ENCODE measurements at regions not wholly inside any gene's neighbourhood (a gene's known extent, or its start where the extent isn't known, plus 50 kb on each side); places are given as distances from the start of the nearest gene placed in this dataset.

DNA sequence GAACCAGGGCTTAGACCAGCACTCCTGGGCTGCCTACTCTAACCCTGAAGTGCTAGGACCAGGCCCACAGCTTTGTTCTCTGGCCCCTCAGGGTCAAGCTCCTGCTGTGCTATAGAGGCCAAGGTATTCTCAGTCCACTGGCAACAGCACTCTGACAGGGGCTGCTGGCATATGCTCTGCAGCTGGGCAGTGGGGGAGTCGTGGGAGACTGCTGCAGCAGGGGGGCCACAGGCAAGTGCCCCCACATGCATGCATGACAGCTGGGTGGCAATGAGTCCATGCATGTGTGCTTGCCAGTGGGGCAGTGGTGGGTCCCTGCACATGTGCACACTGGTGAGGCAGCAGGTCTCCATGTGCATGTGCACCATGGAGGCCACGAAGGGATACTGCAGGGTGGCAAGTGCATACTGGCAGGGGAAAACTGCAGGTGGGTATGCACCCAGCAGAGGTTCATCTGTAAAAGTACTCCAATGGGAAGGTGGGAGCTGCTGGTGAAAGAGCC lies 364.9 kb upstream of the IRAK1BP1 start:
- ATAC-seq = no peak
- 60 to 69% methylated on average over 2 of the region's 2 CpGs for WGBS, 2 donors

DNA sequence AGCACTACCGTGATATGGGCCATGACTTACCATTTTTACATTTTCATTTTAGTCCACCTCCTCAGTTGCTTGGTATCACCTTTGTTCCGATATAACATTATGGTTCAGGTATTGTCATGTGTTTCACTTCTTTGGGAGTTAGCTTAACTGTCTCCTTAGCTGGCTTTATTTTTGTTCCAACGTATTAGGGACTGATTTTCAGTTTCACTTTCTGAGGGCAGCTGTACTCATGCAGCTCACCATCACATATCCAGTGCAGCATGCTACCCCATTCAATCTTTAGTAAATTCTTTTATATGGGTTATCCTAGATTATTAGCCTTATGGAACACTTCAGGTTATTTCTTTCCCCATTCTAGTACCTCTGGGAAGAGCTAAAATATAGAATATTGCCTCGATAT lies 362.2 kb upstream of the IRAK1BP1 start:
- WGBS, 2 donors = 76 to 77% methylated on average over 4 of the region's 4 CpGs
- no peak for ATAC-seq
- intact Hi-C loops (cut with DNase I) = no loop called here

More for the DNA sequence above, 364.9 kb upstream of the IRAK1BP1 start:
- TF ChIP-seq, protein P1, sequence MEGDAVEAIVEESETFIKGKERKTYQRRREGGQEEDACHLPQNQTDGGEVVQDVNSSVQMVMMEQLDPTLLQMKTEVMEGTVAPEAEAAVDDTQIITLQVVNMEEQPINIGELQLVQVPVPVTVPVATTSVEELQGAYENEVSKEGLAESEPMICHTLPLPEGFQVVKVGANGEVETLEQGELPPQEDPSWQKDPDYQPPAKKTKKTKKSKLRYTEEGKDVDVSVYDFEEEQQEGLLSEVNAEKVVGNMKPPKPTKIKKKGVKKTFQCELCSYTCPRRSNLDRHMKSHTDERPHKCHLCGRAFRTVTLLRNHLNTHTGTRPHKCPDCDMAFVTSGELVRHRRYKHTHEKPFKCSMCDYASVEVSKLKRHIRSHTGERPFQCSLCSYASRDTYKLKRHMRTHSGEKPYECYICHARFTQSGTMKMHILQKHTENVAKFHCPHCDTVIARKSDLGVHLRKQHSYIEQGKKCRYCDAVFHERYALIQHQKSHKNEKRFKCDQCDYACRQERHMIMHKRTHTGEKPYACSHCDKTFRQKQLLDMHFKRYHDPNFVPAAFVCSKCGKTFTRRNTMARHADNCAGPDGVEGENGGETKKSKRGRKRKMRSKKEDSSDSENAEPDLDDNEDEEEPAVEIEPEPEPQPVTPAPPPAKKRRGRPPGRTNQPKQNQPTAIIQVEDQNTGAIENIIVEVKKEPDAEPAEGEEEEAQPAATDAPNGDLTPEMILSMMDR (IDR thresholded peaks at IDR 0.05) = no peak
- H3K4me3 ChIP-seq = no peak overlapping the region
- DNase-seq = no peak
- no peaks in the 10 kb centered on the region for H3K27me3 ChIP-seq
- intact Hi-C loops (cut with DNase I) = no loop called here
- no peak overlapping the region for H3K27ac ChIP-seq
- H3K9me3 ChIP-seq = peaks cover 0 to 8% (median 0%) of the 10 kb centered on the region in 11 donors
- H3K4me1 ChIP-seq = no peaks in the 10 kb centered on the region
- no peaks in the 10 kb centered on the region for H3K36me3 ChIP-seq

DNA sequence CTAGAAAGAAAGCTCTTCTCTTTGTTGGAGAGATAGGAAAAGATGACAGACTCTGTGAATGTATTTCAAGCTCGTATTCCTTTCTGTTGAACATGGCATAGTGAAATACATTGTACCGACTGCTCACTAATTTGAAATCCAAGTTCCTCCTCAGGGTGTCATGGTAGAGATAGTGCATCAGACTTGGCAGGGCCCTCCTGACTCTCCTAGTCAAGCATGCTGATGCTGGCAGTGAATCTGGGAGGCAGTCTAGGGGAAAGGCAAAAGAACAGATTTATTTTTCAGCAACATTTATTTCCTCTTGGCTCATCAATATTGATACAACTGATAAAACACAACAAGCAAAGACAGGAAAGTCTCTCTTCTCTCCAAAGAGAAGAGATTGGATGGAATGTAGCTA lies 356.3 kb upstream of the IRAK1BP1 start:
- ATAC-seq (no peak), DNase-seq (no peak)
- WGBS, 2 donors = 64 to 75% methylated on average over 2 of the region's 2 CpGs
- no peak overlapping the region for H3K27ac ChIP-seq
- H3K9me3 ChIP-seq = peaks cover 0 to 4% (median 0%) of the 10 kb centered on the region in 11 donors
- H3K27me3 ChIP-seq = no peaks in the 10 kb centered on the region
- H3K4me1 ChIP-seq = no peaks in the 10 kb centered on the region
- H3K36me3 ChIP-seq = no peaks in the 10 kb centered on the region
- TF ChIP-seq, protein P1 (IDR thresholded peaks at IDR 0.05) = no peak
- intact Hi-C loops (cut with DNase I) = no loop called here
- H3K4me3 ChIP-seq = no peak overlapping the region

More for the DNA sequence above, 362.2 kb upstream of the IRAK1BP1 start:
- Histone ChIP-seq H3K27ac (no peak overlapping the region), H3K9me3 (peaks cover 0 to 12% (median 0%) of the 10 kb centered on the region in 11 donors), H3K4me1 (no peaks in the 10 kb centered on the region), H3K27me3 (no peaks in the 10 kb centered on the region), H3K4me3 (no peak overlapping the region), H3K36me3 (no peaks in the 10 kb centered on the region)
- no peak for DNase-seq
- TF ChIP-seq, protein P1 (IDR thresholded peaks at IDR 0.05) = no peak

DNA sequence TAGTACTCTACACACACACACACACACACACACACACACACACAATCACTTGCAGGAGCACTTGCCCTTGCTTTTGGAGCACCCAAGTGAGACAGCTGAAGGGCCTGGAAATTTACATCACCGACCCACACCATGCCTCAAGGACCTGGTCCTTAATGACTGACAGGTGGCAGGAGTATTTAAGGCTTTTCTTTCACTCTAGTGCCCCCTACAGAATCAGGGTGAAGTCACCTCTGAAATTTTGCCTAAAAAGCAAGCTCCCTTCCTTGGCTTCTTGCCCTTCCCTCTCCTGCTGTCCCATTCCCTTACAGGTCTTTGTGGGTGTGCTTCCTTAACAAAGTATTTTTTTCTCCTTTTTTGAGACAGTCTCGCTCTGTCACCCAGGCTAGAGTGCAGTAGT lies 353.5 kb upstream of the IRAK1BP1 start:
- peaks cover 0 to 18% (median 0%) of the 10 kb centered on the region in 7 donors for H3K27me3 ChIP-seq
- peaks cover 0 to 4% (median 0%) of the 10 kb centered on the region in 11 donors for H3K9me3 ChIP-seq
- 46% methylated on average over 2 of the region's 2 CpGs for WGBS, 2 donors
- no peak overlapping the region for H3K27ac ChIP-seq
- no peaks in the 10 kb centered on the region for H3K36me3 ChIP-seq
- TF ChIP-seq, protein P1 (IDR thresholded peaks at IDR 0.05) = no peak
- no peak overlapping the region for H3K4me3 ChIP-seq
- intact Hi-C loops (cut with DNase I) = no loop called here
- H3K4me1 ChIP-seq = no peaks in the 10 kb centered on the region
- ATAC-seq = no peak
- no peak for DNase-seq
